ENCODE measurements at regions not wholly inside any gene's neighbourhood (a gene's known extent, or its start where the extent isn't known, plus 50 kb on each side); places are given as distances from the start of the nearest gene placed in this dataset.

DNA sequence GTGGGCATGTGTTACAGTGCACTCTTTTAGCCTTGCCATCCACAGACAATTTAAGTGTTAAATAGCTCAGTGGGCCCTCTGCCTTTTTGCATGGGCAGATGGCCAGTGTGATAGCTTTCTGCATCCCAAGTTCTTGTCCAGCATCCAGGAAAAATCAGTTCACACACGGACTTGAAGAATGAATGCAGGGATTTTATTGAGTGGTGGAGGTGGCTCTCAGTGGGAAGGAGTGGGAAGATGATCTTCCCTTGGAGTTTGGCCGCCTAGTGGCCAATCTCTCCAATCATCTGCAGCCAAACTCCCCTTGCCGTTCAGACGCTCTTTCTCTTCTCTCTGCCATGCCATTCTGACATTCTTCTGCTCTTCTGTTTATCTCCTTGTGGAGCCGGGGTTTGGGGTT, 322.4 kb upstream of the GRAMD2B start:
- Mint-ChIP-seq H3K27me3 (ENCODE audit: insufficient read depth, low read depth) (no peaks in the 10 kb centered on the region), H3K4me1 (no peaks in the 10 kb centered on the region), H3K27ac (no peak overlapping the region), H3K36me3 (no peaks in the 10 kb centered on the region), H3K9me3 (peaks cover 6% of the 10 kb centered on the region), H3K4me3 (no peak overlapping the region)
- Histone ChIP-seq H2AFZ (replicated peaks) (peak overlapping the region; percentile 39), H3K27me3 (no peaks in the 10 kb centered on the region), H3K9ac (no peak overlapping the region), H3K79me2 (ENCODE audit: low read depth) (no peaks in the 10 kb centered on the region), H3K27ac (no peak overlapping the region), H3K4me3 (no peak overlapping the region), H3F3A (ENCODE audit: low read depth) (no peaks in the 10 kb centered on the region), H3K4me2 (no peak overlapping the region), H3K36me3 (no peaks in the 10 kb centered on the region), H3K4me1 (no peaks in the 10 kb centered on the region), H4K20me1 (ENCODE audit: low read depth) (no peaks in the 10 kb centered on the region), H3K9me3 (ENCODE audit: low read depth) (no peaks in the 10 kb centered on the region)
- TF ChIP-seq, protein P1, sequence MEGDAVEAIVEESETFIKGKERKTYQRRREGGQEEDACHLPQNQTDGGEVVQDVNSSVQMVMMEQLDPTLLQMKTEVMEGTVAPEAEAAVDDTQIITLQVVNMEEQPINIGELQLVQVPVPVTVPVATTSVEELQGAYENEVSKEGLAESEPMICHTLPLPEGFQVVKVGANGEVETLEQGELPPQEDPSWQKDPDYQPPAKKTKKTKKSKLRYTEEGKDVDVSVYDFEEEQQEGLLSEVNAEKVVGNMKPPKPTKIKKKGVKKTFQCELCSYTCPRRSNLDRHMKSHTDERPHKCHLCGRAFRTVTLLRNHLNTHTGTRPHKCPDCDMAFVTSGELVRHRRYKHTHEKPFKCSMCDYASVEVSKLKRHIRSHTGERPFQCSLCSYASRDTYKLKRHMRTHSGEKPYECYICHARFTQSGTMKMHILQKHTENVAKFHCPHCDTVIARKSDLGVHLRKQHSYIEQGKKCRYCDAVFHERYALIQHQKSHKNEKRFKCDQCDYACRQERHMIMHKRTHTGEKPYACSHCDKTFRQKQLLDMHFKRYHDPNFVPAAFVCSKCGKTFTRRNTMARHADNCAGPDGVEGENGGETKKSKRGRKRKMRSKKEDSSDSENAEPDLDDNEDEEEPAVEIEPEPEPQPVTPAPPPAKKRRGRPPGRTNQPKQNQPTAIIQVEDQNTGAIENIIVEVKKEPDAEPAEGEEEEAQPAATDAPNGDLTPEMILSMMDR (IDR thresholded peaks at IDR 0.05): peak; percentile 44
- no peak for TF ChIP-seq EZH2 (IDR thresholded peaks at IDR 0.05)
- TF ChIP-seq EZH2phosphoT487 (IDR thresholded peaks at IDR 0.05): no peak
- peak; percentile 5 for DNase-seq (ENCODE audit: low spot score)

DNA sequence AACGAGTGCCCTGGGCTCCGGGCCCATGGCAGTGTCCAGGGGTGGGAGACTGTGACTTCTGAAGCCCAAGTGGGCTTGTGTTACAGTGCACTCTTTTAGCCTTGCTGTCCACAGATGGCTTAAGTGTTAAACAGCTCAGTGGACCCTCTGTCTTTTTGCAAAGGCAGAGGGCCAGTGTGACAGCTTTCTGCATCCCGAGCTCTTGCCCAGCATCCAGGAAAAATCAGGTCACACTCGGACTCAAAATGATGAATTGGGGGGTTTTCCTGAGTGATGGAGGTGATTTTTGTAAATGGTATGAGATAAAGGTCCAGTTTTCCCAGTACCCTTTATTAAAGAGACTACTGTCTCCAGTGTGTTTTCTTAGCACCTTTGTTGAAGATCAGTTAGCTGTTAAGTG, 321.3 kb upstream of the GRAMD2B start:
- Histone ChIP-seq H2AFZ (replicated peaks) (no peak overlapping the region), H3K9ac (no peak overlapping the region), H4K20me1 (ENCODE audit: low read depth) (no peaks in the 10 kb centered on the region), H3K79me2 (ENCODE audit: low read depth) (no peaks in the 10 kb centered on the region), H3K27me3 (no peaks in the 10 kb centered on the region), H3K9me3 (ENCODE audit: low read depth) (no peaks in the 10 kb centered on the region), H3K27ac (no peak overlapping the region), H3K36me3 (no peaks in the 10 kb centered on the region), H3K4me1 (no peaks in the 10 kb centered on the region), H3F3A (ENCODE audit: low read depth) (no peaks in the 10 kb centered on the region), H3K4me2 (no peak overlapping the region), H3K4me3 (no peak overlapping the region)
- no peak overlapping the region for H3K27ac Mint-ChIP-seq
- no peak overlapping the region for H3K4me3 Mint-ChIP-seq
- peaks cover 6% of the 10 kb centered on the region for H3K9me3 Mint-ChIP-seq
- H3K4me1 Mint-ChIP-seq: no peaks in the 10 kb centered on the region
- no peaks in the 10 kb centered on the region for H3K27me3 Mint-ChIP-seq (ENCODE audit: insufficient read depth, low read depth)
- H3K36me3 Mint-ChIP-seq: no peaks in the 10 kb centered on the region
- TF ChIP-seq EZH2 (IDR thresholded peaks at IDR 0.05): no peak
- TF ChIP-seq, protein P1 (IDR thresholded peaks at IDR 0.05): no peak
- TF ChIP-seq EZH2phosphoT487 (IDR thresholded peaks at IDR 0.05): no peak
- no peak for DNase-seq (ENCODE audit: low spot score)

DNA sequence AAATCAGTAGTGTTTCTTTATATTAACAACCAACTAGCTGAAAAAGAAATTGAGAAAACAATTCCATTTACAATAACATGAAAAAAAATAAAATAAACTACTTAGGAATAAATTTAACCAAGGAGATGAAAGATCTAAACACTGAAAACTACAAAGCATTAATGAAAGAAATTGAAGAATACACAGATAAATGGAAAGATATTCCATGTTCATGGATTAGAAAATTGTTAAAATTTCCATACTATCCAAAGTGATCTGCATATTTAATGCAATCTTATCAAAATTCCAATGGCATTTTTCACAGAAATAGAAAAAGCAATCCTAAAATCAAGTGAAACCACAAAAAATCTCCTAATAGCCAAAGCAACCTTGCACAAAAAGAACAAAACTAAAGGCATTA, 320.2 kb upstream of the GRAMD2B start:
- no peaks in the 10 kb centered on the region for H3F3A ChIP-seq (ENCODE audit: low read depth)
- no peaks in the 10 kb centered on the region for H3K4me1 Mint-ChIP-seq
- H3K27me3 Mint-ChIP-seq (ENCODE audit: insufficient read depth, low read depth): no peaks in the 10 kb centered on the region

More for the DNA sequence above, 320.2 kb upstream of the GRAMD2B start:
- H3K27me3 ChIP-seq: no peaks in the 10 kb centered on the region
- H3K27ac Mint-ChIP-seq: no peak overlapping the region
- H3K36me3 Mint-ChIP-seq: no peaks in the 10 kb centered on the region
- TF ChIP-seq, protein P1 (IDR thresholded peaks at IDR 0.05): no peak
- TF ChIP-seq EZH2 (IDR thresholded peaks at IDR 0.05) (no peak), EZH2phosphoT487 (IDR thresholded peaks at IDR 0.05) (no peak)
- H4K20me1 ChIP-seq (ENCODE audit: low read depth): no peaks in the 10 kb centered on the region
- no peaks in the 10 kb centered on the region for H3K4me1 ChIP-seq
- no peak overlapping the region for H3K27ac ChIP-seq
- H3K79me2 ChIP-seq (ENCODE audit: low read depth): no peaks in the 10 kb centered on the region
- H3K36me3 ChIP-seq: no peaks in the 10 kb centered on the region
- H3K4me3 Mint-ChIP-seq: no peak overlapping the region
- DNase-seq (ENCODE audit: low spot score): no peak
- H2AFZ ChIP-seq (replicated peaks): no peak overlapping the region
- H3K9me3 ChIP-seq (ENCODE audit: low read depth): no peaks in the 10 kb centered on the region
- no peak overlapping the region for H3K9ac ChIP-seq
- no peak overlapping the region for H3K4me2 ChIP-seq
- peaks cover 2% of the 10 kb centered on the region for H3K9me3 Mint-ChIP-seq
- H3K4me3 ChIP-seq: no peak overlapping the region
